CD1c-positive myeloid dendritic cell (primary cell): ENCODE measurements at regions not wholly inside any gene's neighbourhood (a gene's known extent, or its start where the extent isn't known, plus 50 kb on each side); places are given as distances from the start of the nearest gene placed in this dataset.
A peak's percentile ranks its signal among the peaks of the same experiment; 100 is the strongest.

Experiments
- DNase-seq: peaks from one replicate; pipeline ENCODE4 v3.0.0-alpha.2; 2016; ENCODE audit errors: extremely low spot score

DNA sequence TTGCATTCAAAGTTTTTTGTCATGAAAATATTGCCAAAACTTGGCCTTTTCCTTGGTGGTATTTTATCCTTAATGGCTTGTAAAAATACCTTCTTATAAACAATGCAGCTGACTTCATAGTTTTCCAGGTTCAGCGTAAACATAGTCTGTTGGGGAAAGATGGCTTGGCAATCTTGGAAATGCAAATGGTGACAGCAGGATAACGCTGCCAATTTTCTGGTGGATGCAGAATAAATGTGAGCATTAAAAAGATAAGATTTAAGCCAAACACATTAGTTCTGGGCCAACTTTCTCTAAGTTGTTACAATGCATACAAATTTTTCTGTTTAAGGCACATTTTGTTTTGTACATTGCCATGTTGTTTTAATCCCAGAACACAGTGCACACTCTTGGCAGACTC is 147.0 kb upstream of the POU1F1 start:
- no peak for DNase-seq

DNA sequence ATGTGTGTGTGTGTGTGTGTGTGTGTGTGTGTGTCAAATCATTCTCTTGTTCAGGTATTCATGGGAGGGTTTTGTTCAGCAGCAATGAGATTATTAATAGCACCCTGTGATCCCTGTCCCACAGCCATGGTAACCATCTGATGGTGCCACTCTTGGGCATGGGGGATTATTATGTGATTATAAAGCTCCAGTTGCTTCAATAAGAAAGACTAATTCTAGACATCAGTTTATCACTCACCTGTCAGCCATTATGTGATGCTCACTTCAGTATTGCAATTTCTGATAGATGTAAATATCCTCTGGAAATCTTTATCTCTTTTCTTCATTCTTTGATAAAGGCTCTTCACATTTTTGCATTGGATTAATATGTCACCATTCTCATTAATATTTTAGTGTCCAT is 145.9 kb upstream of the POU1F1 start:
- no peak for DNase-seq

GRCh38 chr3:87420171-87420570 is 143.8 kb upstream of the POU1F1 start:
- no peak for DNase-seq

DNA sequence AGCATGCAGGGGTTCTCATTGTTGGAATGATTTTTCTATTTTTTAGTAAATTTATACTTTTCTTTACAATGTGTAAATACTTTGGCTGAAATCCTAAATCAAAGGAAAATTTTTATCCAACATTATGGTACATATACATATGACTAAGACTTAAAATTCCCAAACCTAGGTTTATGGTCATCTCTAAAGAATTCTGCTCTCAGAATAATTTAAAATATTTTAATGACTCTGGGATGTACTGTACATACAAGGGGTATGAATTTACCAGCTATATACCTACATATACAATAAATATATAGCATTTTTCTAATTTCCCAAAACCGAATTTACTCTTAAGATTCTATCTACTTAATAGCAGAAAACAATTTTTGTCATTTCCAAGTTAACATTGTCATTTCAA is 137.9 kb upstream of the POU1F1 start:
- no peak for DNase-seq

- no peak for DNase-seq
These were observed 137.4 kb upstream of the POU1F1 start for GRCh38 chr3:87413814-87414213.

DNA sequence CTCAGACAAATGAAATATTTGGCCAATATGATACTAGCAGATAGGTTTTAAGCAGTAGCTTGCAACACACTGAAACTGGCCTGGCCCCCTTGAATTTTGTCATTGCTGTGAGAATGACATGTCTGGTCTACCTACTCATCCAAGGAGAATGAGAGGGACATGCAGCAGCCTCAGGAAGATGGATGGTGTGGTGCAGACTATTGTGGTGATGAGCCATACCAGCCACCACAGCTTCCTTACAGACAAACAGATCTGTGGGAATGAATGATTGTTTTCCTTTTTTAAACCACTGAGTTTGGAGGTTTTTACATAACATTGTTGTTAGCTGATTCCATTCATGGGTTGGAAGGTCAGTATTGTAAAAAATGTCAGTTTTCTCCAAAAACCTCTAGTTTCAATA is 133.7 kb upstream of the POU1F1 start:
- no peak for DNase-seq

DNA sequence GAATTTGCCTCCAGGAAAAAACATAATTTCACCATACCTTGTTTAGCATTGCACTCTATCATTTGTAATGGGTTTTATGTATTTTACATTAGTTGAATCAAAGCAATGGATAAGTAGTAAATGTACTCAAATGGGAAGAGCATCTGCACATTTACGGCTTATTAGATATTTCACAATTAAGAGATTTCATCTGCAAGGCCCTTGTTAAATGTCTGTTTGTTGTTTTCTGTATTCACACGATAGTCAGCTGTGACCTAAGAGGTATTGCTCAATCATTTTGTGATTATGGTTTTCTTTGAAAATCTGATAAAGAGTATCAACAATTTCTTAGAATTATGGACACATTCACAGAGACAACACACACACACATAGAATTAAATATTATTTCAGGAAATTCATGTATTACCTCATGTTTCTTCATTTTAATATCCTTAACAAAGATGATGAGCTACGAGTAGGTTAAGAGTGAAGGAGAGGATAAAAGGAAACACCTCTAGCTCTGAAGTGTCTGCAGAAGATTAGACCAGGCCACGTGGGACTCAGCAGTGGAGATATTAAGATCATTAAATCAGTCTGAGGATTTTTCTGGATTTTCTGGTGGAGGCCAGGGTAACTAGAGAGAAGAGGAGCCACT is 121.9 kb upstream of the POU1F1 start:
- DNase-seq = no peak

- DNase-seq = no peak
These were observed 120.8 kb upstream of the POU1F1 start for GRCh38 chr3:87397211-87397610.

GRCh38 chr3:87390821-87391220 is 114.4 kb upstream of the POU1F1 start:
- DNase-seq = no peak

- no peak for DNase-seq
These were observed 114.0 kb upstream of the POU1F1 start for GRCh38 chr3:87390353-87390752.

- DNase-seq = no peak
These were observed 98.9 kb upstream of the POU1F1 start for GRCh38 chr3:87375231-87375682.

DNA sequence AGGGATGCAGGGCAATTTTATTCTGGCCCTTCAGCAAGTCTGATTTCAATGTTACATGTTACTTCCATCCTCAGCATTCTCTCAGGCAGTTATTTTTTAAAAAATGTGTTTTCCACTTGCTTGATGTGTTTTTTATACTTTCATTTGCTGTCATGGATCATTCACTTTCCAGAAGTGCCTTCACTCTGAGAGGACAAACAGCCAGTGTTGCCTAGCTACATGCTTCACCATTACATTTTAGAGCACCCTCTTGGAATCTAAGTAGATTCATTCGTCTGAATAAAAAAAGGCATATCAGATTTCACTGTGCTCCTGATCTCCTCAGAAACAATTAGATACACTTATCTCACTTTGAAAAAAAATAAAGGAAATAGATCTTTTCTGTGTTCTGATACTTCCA is 93.6 kb upstream of the POU1F1 start:
- no peak for DNase-seq

GRCh38 chr3:87367736-87368135 is 91.4 kb upstream of the POU1F1 start:
- DNase-seq = no peak

- no peak for DNase-seq
These were observed 87.3 kb upstream of the POU1F1 start for GRCh38 chr3:87363721-87364120.

DNA sequence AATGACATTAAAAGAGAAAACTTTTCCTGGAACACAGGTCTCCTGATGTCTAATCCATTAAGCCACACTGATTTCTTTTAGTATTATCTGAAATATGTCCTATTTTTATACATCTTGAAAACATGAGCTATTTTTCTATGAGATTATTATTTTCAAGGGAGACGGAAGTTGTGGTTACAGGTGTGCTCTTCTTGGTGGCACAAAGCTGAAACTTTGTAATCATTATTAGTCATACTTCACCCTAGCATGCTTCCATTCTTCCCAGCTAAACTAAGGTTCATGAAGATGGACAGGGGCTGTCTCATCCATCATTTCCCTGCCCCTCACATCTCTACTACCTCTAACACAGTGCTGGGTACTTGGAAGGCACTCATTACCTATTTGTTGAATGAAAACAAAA is 85.6 kb upstream of the POU1F1 start:
- DNase-seq = no peak

DNA sequence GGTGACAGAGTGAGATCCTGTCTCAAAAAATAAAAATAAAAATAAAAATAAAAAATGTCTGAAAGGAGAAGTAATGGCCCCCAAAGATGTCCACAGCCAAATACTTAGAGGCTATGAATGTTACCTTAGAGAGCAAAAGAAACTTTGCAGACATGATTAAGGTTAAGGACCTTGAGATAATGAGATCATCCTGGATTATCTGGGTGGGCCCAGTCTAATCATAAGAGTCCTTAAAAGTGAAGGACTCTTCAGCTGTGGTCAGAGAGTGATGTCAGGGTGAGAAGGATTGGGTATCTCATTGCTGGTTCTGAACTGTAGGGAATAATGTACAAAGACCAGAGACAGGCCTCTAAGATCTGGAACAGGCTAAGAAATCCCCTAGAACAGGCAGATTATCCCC is 84.9 kb upstream of the POU1F1 start:
- DNase-seq = no peak

- DNase-seq = no peak
These were observed 83.4 kb upstream of the POU1F1 start for GRCh38 chr3:87359826-87360225.

GRCh38 chr3:87359025-87359424 is 82.6 kb upstream of the POU1F1 start:
- no peak for DNase-seq

- DNase-seq = no peak
These were observed 81.7 kb upstream of the POU1F1 start for GRCh38 chr3:87358066-87358465.

- DNase-seq = no peak
These were observed 78.0 kb upstream of the POU1F1 start for GRCh38 chr3:87354398-87354797.

- no peak for DNase-seq
These were observed 75.6 kb upstream of the POU1F1 start for GRCh38 chr3:87351937-87352336.

DNA sequence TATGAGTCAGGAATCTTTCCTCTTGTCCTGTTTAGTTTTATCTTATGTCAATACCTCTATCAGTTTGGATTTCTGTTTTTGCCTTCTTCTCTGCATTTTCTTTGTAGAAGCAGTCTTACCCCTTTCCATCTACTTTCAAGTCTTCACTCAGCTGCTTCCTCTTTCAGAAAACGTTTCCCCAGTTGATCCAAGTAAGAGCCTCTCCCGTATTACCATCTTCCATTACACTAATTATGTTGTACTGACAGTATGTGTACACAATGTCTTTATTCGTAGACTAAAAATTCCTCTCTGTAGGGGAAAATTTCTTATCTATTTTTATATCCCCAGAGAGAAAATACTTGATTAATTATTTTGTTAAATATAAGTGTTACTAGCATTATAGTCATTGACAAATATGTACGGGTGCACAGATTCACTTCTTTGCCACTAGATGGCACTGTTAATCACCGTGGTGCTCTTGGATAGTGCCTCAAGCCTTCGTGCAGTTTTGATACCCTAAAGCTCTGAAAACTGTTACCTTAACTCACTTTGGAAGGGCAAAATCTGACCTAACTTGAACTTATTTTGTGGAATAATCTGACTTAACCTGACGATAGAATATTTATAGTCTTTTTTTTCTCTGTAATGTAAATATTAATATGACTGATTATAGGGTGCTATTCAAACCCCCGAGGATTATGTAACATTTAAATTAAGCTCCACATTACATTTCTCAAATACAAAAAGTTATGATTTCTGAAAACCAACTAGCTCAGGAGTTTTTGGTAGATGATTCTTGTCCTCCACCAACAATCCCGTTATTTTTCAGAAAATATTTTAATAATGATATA is 74.2 kb upstream of the POU1F1 start:
- peak; percentile 72 for DNase-seq

DNA sequence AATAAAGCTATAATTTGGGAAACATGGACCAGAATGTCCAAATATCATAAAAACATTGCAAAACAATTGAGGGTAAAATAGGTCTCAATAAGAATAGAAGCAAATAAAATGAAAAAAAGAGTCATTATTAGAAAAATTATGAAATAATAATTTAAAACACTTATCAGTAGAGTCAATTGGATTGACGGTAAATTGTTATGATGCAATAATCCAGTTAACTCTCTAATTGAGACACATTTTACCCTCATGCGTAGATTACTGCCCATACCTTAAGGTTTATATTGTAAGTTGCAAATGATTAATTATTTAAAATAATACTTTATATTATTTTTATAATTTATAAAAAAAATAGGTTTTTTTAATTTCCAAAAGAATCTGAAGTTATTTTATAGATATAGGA is 73.4 kb upstream of the POU1F1 start:
- DNase-seq = no peak

- DNase-seq = no peak
These were observed 60.4 kb upstream of the POU1F1 start for GRCh38 chr3:87336761-87337160.
